Gastrocnemius medialis (tissue), 4 donors: ENCODE measurements at regions not wholly inside any gene's neighbourhood (a gene's known extent, or its start where the extent isn't known, plus 50 kb on each side); places are given as distances from the start of the nearest gene placed in this dataset.

Experiments used
- ATAC-seq, 2 donors: fragments of 150-250 bp; one replicate each; pipeline ENCODE4 v1.9.1; 2016
- DNase-seq, 2 donors: peaks; one replicate each; pipeline ENCODE4 v3.0.0-alpha.2; 2019
- H3K27ac ChIP-seq, 4 donors: fragments of 200-600 bp; sonication (generic); 1 replicate in 1 of 4; 2 replicates in 3 of 4; pipeline ENCODE4 v1.5.1; 2016 to 2018; ENCODE audit warnings: mild to moderate bottlenecking in 2 of 4, moderate library complexity in 1 of 4
- H3K27me3 ChIP-seq, 3 donors: fragments of 200-600 bp; sonication (generic) in 2 of 3; 1 replicate in 1 of 3; 2 replicates in 2 of 3; pipeline versions ENCODE4 v1.5.1 to v1.6.0; 2016 to 2019; ENCODE audit warnings: mild to moderate bottlenecking in 1 of 3, moderate library complexity in 1 of 3
- H3K36me3 ChIP-seq, 2 donors: fragments of 200-600 bp; sonication (generic) in 1 of 2; one replicate each; pipeline ENCODE4 v1.5.1; 2017 to 2018
- H3K4me1 ChIP-seq, 2 donors: fragments of 200-600 bp; sonication (generic) in 1 of 2; one replicate each; pipeline ENCODE4 v1.5.1; 2016 to 2017; ENCODE audit warnings: mild to moderate bottlenecking in 2 of 2
- H3K4me3 ChIP-seq, 4 donors: fragments of 200-600 bp; sonication (generic) in 3 of 4; 1 replicate in 1 of 4; 2 replicates in 3 of 4; pipeline ENCODE4 v1.5.1; 2016 to 2019; ENCODE audit warnings: mild to moderate bottlenecking in 2 of 4
- H3K9me3 ChIP-seq, 3 donors: fragments of 200-600 bp; sonication (generic) in 2 of 3; 1 replicate in 1 of 3; 2 replicates in 2 of 3; pipeline ENCODE4 v1.5.1; 2016 to 2019
- CTCF ChIP-seq, 5 experiments: fragments of 450-650 bp in 3 of 5; fragments of 200-600 bp in 2 of 5; sonication (generic) in 2 of 5; IDR thresholded peaks in 4 of 5; conservative IDR thresholded peaks in 1 of 5; 1 replicate in 4 of 5; 2 replicates in 1 of 5; pipeline ENCODE4 v1.5.1; 2016 to 2019; ENCODE audit warnings: antibody characterized with exemption in 5 of 5, mild to moderate bottlenecking in 3 of 5, moderate library complexity in 3 of 5
- POLR2A ChIP-seq, 2 donors: fragments of 450-650 bp; IDR thresholded peaks; one replicate each; pipeline ENCODE4 v1.6.1; 2017; ENCODE audit warnings: antibody characterized with exemption in 2 of 2, mild to moderate bottlenecking in 2 of 2, moderate library complexity in 2 of 2
- in situ Hi-C, 4 donors: fragments of 200-750 bp; cut with MboI; loops; one replicate each; pipeline versions ENCODE4 v1.15.0 to v1.8.0; 2017; ENCODE audit warnings: low sequenced_read_pairs in 4 of 4
- intact Hi-C: fragments of 100-400 bp; cut with DNase I; formaldehyde crosslinking; loops from one replicate; pipeline ENCODE4 v1.15.1; 2023; ENCODE audit warnings: low total_unique reads

GRCh38 chr12:66832997-66833396 is 154.1 kb upstream of the GRIP1 start:
- intact Hi-C loops (no loop called here), in situ Hi-C loops (no loop called here)
- ATAC-seq: no peak

GRCh38 chr12:66836623-66837310 is 157.9 kb upstream of the GRIP1 start:
- H3K9me3 ChIP-seq: no peaks in the 10 kb centered on the region
- H3K27me3 ChIP-seq: no peaks in the 10 kb centered on the region
- H3K4me3 ChIP-seq: no peak overlapping the region
- DNase-seq (no peak), ATAC-seq (no peak)
- H3K36me3 ChIP-seq: no peaks in the 10 kb centered on the region
- in situ Hi-C loops (no loop called here), intact Hi-C loops (no loop called here)
- no peaks in the 10 kb centered on the region for H3K4me1 ChIP-seq
- no peak overlapping the region for H3K27ac ChIP-seq
- TF ChIP-seq CTCF (IDR thresholded peaks at IDR 0.05 in 4 of 5, conservative IDR thresholded peaks at IDR 0.05 in 1 of 5) (no peak), POLR2A (IDR thresholded peaks at IDR 0.05) (no peak)

More at GRCh38 chr12:66832997-66833396, 154.1 kb upstream of the GRIP1 start:
- Histone ChIP-seq H3K4me3 (no peak overlapping the region), H3K36me3 (no peaks in the 10 kb centered on the region), H3K27ac (no peak overlapping the region), H3K27me3 (no peaks in the 10 kb centered on the region), H3K4me1 (no peaks in the 10 kb centered on the region), H3K9me3 (no peaks in the 10 kb centered on the region)
- TF ChIP-seq CTCF (IDR thresholded peaks at IDR 0.05 in 4 of 5, conservative IDR thresholded peaks at IDR 0.05 in 1 of 5): no peak
- TF ChIP-seq POLR2A (IDR thresholded peaks at IDR 0.05): no peak
- DNase-seq: no peak

GRCh38 chr12:66837311-66837627 is 158.4 kb upstream of the GRIP1 start:
- no peaks in the 10 kb centered on the region for H3K9me3 ChIP-seq
- DNase-seq (no peak), ATAC-seq (no peak)
- in situ Hi-C loops: no loop called here
- no peak for TF ChIP-seq CTCF (IDR thresholded peaks at IDR 0.05 in 4 of 5, conservative IDR thresholded peaks at IDR 0.05 in 1 of 5)
- no peak for TF ChIP-seq POLR2A (IDR thresholded peaks at IDR 0.05)
- H3K27me3 ChIP-seq: no peaks in the 10 kb centered on the region
- no peaks in the 10 kb centered on the region for H3K36me3 ChIP-seq
- intact Hi-C loops: no loop called here
- no peak overlapping the region for H3K4me3 ChIP-seq
- H3K4me1 ChIP-seq: no peaks in the 10 kb centered on the region
- no peak overlapping the region for H3K27ac ChIP-seq

GRCh38 chr12:66838366-66838765 is 159.5 kb upstream of the GRIP1 start:
- no peak overlapping the region for H3K4me3 ChIP-seq
- no peak overlapping the region for H3K27ac ChIP-seq
- TF ChIP-seq CTCF (IDR thresholded peaks at IDR 0.05 in 4 of 5, conservative IDR thresholded peaks at IDR 0.05 in 1 of 5) (no peak), POLR2A (IDR thresholded peaks at IDR 0.05) (no peak)
- H3K36me3 ChIP-seq: no peaks in the 10 kb centered on the region
- in situ Hi-C loops: no loop called here
- DNase-seq (no peak), ATAC-seq (no peak)
- no peaks in the 10 kb centered on the region for H3K27me3 ChIP-seq
- H3K9me3 ChIP-seq: no peaks in the 10 kb centered on the region
- intact Hi-C loops: no loop called here
- no peaks in the 10 kb centered on the region for H3K4me1 ChIP-seq

GRCh38 chr12:66848967-66849366 is 170.1 kb upstream of the GRIP1 start:
- ATAC-seq (no peak), DNase-seq (no peak)
- Histone ChIP-seq H3K9me3 (no peaks in the 10 kb centered on the region), H3K27ac (no peak overlapping the region), H3K36me3 (no peaks in the 10 kb centered on the region), H3K4me3 (no peak overlapping the region), H3K4me1 (no peaks in the 10 kb centered on the region), H3K27me3 (no peaks in the 10 kb centered on the region)
- intact Hi-C loops (no loop called here), in situ Hi-C loops (no loop called here)
- TF ChIP-seq POLR2A (IDR thresholded peaks at IDR 0.05) (no peak), CTCF (IDR thresholded peaks at IDR 0.05 in 4 of 5, conservative IDR thresholded peaks at IDR 0.05 in 1 of 5) (no peak)
